Muscle layer of duodenum (tissue), 2 donors: ENCODE measurements at regions not wholly inside any gene's neighbourhood (a gene's known extent, or its start where the extent isn't known, plus 50 kb on each side); places are given as distances from the start of the nearest gene placed in this dataset.
"Not testable (repeated sequence)": the region's sequence is repeated elsewhere in the genome, so short reads cannot be mapped to it uniquely, and the experiment has no call there.

ENCODE experiments used
- H3K27ac ChIP-seq: one replicate; pipeline ENCODE4 v1.7.0; 2013; ENCODE audit warnings: mild to moderate bottlenecking, low read length
- H3K27me3 ChIP-seq: one replicate; pipeline ENCODE4 v1.7.0; 2013; ENCODE audit warnings: low read depth, mild to moderate bottlenecking, control low read depth, low read length
- H3K36me3 ChIP-seq, 2 donors: one replicate each; pipeline ENCODE4 v1.7.0; 2013; ENCODE audit warnings: low read length in 2 of 2, control low read depth in 1 of 2, mild to moderate bottlenecking in 1 of 2; ENCODE audit not compliant: insufficient read depth in 2 of 2, control insufficient read depth in 1 of 2
- H3K4me1 ChIP-seq, 2 donors: one replicate each; pipeline ENCODE4 v1.7.0; 2013; ENCODE audit warnings: low read length in 2 of 2, mild to moderate bottlenecking in 2 of 2, control low read depth in 1 of 2, moderate library complexity in 1 of 2; ENCODE audit not compliant: insufficient read depth in 2 of 2, control insufficient read depth in 1 of 2
- H3K4me3 ChIP-seq, 2 donors: one replicate each; pipeline ENCODE4 v1.7.0; 2013; ENCODE audit warnings: low read length in 2 of 2, low read depth in 1 of 2, mild to moderate bottlenecking in 1 of 2
- H3K9me3 ChIP-seq, 2 donors: one replicate each; pipeline ENCODE4 v1.7.0; 2013; ENCODE audit warnings: low read length in 2 of 2, control low read depth in 1 of 2, mild to moderate bottlenecking in 1 of 2; ENCODE audit not compliant: control insufficient read depth in 1 of 2
- donor health status: healthy.

DNA sequence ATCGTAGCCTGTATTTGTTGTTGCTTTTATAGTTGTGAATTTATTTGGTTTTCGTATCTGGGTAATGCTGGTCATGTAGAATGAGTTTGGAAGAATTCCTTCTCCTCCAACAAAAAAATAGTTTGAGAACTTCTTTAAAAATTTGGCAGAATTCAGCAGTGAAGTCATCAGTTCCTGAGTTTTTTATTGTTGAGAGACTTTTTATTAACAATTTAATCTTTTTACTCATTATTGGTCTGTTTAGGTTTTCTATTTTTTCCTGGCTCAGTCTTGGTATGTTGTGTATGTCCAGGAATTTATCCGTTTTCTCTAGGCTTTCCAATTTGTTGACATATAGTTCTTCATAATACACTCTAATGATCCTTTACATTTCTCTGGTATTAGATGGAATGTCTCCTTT lies 1613.3 kb upstream of the PIK3C3 start:
- no peaks in the 10 kb centered on the region for H3K36me3 ChIP-seq
- no peak overlapping the region for H3K4me3 ChIP-seq
- no peaks in the 10 kb centered on the region for H3K9me3 ChIP-seq
- no peaks in the 10 kb centered on the region for H3K27me3 ChIP-seq
- H3K27ac ChIP-seq = no peak overlapping the region
- H3K4me1 ChIP-seq = no peaks in the 10 kb centered on the region

DNA sequence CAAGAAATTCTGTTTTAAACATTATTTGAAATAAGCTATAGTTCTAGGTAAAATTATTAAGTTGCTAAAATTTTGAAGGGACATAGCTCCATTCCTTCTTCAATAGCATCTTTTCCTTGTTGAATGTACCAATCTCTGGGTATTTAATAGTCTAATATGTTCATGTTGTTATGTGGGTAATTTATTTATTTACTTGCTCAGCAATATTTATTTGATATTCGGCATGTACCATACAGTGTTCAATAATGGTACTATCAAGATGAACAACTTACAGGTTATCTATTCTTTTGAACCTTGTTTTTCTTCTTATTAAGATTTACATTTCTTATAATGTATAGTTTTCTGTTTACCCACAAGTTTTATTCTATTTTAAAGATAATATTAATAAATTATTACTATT lies 1616.8 kb upstream of the PIK3C3 start:
- no peaks in the 10 kb centered on the region for H3K4me1 ChIP-seq
- no peaks in the 10 kb centered on the region for H3K36me3 ChIP-seq
- no peak overlapping the region for H3K4me3 ChIP-seq
- no peak overlapping the region for H3K27ac ChIP-seq
- H3K27me3 ChIP-seq = no peaks in the 10 kb centered on the region
- H3K9me3 ChIP-seq = no peaks in the 10 kb centered on the region

- Histone ChIP-seq H3K4me3 (no peak overlapping the region), H3K4me1 (no peaks in the 10 kb centered on the region), H3K9me3 (no peaks in the 10 kb centered on the region), H3K27ac (no peak overlapping the region), H3K27me3 (no peaks in the 10 kb centered on the region), H3K36me3 (no peaks in the 10 kb centered on the region)
These were observed 1628.0 kb upstream of the PIK3C3 start for GRCh38 chr18:40326985-40327384.

DNA sequence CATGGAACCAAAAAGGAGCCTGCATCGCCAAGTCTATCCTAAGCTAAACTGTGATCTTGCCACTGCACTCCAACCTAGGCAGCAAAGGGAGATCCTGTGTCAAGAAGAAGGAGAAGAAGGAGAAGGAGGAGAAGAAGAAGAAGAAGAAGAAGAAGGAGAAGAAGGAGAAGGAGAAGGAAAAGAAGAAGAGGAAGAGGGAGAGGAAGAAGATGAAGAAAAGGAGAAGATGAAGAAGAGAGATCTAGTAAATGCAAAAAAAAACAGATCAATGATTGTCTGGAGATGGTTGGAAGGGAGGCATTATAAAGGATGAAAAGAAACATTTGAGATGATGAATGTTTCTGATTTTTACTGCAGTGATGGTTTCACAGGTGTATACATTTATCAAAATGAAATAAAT lies 1629.0 kb upstream of the PIK3C3 start:
- Histone ChIP-seq H3K9me3 (no peaks in the 10 kb centered on the region), H3K27ac (no peak overlapping the region), H3K27me3 (no peaks in the 10 kb centered on the region), H3K4me1 (no peaks in the 10 kb centered on the region), H3K36me3 (no peaks in the 10 kb centered on the region), H3K4me3 (no peak overlapping the region)

DNA sequence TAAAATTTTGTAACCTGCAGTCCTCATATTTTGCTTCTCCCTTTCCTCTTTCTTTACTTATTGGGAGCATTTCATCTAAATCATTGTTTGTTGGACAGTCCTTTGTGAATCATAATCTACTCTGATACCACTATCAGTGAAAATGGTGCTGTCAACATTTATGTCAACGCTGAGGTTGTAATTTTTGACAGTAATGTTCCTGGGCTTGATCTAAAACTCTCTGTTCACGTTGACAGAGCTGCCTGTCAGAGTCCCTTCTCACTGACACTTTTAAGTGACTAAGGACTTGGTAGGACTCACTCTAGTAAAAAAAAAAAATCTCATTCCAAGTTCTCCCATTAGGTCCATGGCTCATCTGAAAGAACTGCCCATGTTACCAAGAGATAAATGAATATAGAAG lies 1640.8 kb upstream of the PIK3C3 start:
- no peak overlapping the region for H3K27ac ChIP-seq
- no peaks in the 10 kb centered on the region for H3K9me3 ChIP-seq
- no peaks in the 10 kb centered on the region for H3K27me3 ChIP-seq
- H3K4me3 ChIP-seq = no peak overlapping the region
- no peaks in the 10 kb centered on the region for H3K4me1 ChIP-seq
- no peaks in the 10 kb centered on the region for H3K36me3 ChIP-seq

DNA sequence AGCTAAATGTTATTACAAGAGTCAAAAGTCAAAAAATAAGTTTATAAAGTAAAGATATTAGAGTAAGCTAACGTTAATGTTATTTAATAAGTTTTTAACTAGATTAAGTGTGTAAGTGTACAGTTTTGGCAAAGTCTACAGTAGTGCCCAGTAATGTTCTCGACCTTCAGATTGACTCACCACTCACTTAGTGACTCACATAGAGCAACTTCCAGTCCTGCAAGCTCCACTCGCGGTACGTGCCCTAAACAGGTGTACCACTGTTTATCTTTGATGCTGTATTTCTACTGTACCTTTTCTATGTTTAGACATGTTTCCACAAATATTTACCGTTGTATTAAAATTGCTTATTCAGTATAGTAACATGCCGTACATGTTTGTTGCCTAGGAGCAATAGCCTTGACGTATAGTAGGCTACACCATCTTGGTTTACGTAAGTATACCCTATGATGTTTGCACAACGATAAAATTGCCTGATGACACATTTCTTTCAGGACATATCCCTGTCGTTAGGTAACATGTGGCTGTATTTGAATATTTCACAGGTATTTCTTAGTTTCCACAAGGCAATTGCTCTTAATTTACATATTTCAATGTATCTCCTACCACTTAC lies 1641.9 kb upstream of the PIK3C3 start:
- no peaks in the 10 kb centered on the region for H3K36me3 ChIP-seq
- no peak overlapping the region for H3K4me3 ChIP-seq
- H3K27me3 ChIP-seq = no peaks in the 10 kb centered on the region
- no peaks in the 10 kb centered on the region for H3K9me3 ChIP-seq
- H3K4me1 ChIP-seq = no peaks in the 10 kb centered on the region
- no peak overlapping the region for H3K27ac ChIP-seq

DNA sequence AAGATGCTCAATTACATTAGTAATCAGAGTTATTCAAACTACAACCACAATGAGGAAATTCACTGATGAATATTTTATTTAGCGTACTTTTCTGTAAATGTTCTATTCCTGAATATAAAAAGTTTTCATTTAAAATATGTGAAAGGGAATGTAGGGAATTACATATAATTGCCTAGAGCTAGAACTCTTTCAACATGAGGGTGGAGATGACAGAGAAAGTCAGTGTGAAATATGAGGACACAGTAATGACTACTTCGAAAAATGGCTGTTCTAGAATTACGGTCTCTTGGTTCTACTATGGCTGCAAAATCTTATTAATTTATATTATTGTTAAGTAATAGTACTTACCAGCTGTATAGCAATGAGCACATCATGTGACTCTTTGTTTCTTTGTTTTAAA lies 1647.4 kb upstream of the PIK3C3 start:
- H3K4me3 ChIP-seq = no peak overlapping the region
- H3K9me3 ChIP-seq = peaks cover 0 to 4% of the 10 kb centered on the region in 2 donors
- H3K27me3 ChIP-seq = no peaks in the 10 kb centered on the region
- H3K4me1 ChIP-seq = no peaks in the 10 kb centered on the region
- H3K27ac ChIP-seq = no peak overlapping the region
- no peaks in the 10 kb centered on the region for H3K36me3 ChIP-seq

GRCh38 chr18:40296717-40297413 lies 1658.2 kb upstream of the PIK3C3 start:
- H3K9me3 ChIP-seq = no peaks in the 10 kb centered on the region
- no peak overlapping the region for H3K4me3 ChIP-seq
- no peak overlapping the region for H3K27ac ChIP-seq
- no peaks in the 10 kb centered on the region for H3K36me3 ChIP-seq
- no peaks in the 10 kb centered on the region for H3K27me3 ChIP-seq
- no peaks in the 10 kb centered on the region for H3K4me1 ChIP-seq

DNA sequence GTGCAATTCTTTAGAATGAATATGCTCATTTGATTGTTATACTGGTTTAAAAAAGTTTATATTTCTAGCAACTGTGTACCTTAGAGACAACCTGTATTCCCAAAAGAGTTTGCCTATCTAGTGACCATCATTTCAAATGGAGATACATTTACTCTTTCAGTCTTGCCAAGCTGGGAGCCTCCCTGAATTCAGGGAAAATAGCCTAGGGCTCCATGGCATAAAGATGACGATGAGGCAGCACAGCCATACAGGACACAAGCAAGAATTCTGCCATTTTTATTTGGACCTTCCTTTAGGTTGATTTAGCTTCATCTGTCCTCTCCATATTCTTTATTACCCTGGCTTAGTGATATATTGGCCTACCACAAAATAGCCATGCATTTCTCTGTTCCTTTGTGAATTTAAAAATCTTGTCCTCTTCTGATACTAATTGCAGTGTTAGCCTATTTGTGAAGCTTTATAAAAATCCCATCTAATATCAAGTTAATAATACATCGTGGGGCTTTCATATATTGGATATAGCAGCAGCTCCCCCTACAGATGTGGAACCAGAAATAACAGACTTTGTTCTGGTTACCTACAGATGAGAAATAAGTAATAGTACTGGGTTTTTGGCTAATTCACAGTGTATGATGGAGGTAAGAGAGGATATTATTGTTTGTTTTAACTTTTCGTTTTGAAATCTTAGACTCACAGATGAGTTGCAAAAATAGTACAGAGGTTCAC lies 1661.9 kb upstream of the PIK3C3 start:
- Histone ChIP-seq H3K27me3 (no peaks in the 10 kb centered on the region), H3K9me3 (no peaks in the 10 kb centered on the region), H3K36me3 (no peaks in the 10 kb centered on the region), H3K27ac (no peak overlapping the region), H3K4me3 (no peak overlapping the region), H3K4me1 (no peaks in the 10 kb centered on the region)

DNA sequence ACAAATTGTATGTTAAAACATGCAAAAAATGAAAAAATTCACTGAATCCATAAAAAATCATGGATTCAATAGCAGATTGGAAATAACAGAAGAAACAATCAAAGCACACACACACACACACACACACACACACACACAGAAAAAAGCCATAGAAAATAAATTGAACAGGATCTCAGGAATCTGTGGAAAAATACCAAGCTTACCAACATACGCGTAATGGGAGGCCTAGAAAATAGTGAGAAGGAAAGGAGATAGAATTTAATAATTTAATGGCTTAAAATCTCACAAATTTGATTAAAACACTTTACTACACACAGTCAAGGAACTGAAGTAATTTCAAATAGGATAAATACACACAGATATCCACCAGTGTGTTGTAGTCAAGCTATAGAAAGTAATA lies 1671.5 kb upstream of the PIK3C3 start:
- Histone ChIP-seq H3K36me3 (no peaks in the 10 kb centered on the region), H3K4me3 (no peak overlapping the region), H3K9me3 (peaks cover 3% of the 10 kb centered on the region in 2 donors), H3K27ac (no peak overlapping the region), H3K27me3 (no peaks in the 10 kb centered on the region), H3K4me1 (no peaks in the 10 kb centered on the region)

DNA sequence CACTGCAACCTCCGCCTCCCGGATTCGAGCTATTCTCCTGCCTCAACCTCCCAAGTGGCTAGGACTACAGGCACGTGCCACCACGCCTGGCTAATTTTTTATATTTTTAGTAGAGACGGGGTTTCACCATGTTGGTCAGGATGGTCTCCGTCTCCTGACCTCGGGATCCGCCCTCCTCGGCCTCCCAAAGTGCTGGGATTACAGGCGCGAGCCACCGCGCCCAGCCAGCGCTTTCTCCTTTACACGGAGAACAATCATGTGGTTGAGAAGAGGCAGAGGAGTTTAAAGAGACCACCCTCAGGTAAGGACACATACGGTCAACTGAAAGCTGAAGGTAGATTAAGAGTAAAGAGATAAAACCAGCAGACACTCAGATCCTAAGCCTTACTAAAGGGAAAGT lies 1673.7 kb upstream of the PIK3C3 start:
- not testable (repeated sequence) for H3K9me3 ChIP-seq, H3K27me3 ChIP-seq, H3K4me1 ChIP-seq, H3K36me3 ChIP-seq, H3K27ac ChIP-seq, H3K4me3 ChIP-seq
